ENCODE measurements at regions not wholly inside any gene's neighbourhood (a gene's known extent, or its start where the extent isn't known, plus 50 kb on each side); places are given as distances from the start of the nearest gene placed in this dataset.

DNA sequence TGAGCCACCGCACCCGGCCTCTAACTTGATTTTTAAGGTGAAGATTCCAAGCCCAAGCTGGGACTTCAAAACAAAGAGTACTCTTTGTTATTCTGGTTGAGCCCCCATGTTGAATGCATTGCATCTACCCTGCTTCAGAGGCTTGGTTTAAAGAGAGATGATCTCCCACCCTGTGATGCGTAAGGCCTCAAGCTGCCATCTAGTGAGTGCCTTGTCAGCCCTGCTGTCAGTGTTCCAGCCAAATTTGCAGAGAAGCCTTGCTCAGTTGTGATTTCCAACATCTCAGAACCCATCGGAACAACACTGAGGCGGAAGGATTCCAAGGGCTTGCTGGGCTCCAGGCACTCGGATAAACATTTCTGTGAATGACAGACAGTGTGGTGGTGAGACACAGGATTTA lies 210.7 kb upstream of the RGMA start:
- no peaks in the 10 kb centered on the region for H3K9me3 ChIP-seq
- WGBS, 2 donors, result 93 to 100% methylated on average over 6 of the region's 6 CpGs
- DNase-seq (ENCODE audit: low spot score in 2 of 2), result no peak
- no peaks in the 10 kb centered on the region for H3K27me3 ChIP-seq
- no peak overlapping the region for H3K4me3 ChIP-seq
- TF ChIP-seq POLR2A (IDR thresholded peaks at IDR 0.05) (no peak), EP300 (IDR thresholded peaks at IDR 0.05) (no peak)
- TF ChIP-seq, protein P1, sequence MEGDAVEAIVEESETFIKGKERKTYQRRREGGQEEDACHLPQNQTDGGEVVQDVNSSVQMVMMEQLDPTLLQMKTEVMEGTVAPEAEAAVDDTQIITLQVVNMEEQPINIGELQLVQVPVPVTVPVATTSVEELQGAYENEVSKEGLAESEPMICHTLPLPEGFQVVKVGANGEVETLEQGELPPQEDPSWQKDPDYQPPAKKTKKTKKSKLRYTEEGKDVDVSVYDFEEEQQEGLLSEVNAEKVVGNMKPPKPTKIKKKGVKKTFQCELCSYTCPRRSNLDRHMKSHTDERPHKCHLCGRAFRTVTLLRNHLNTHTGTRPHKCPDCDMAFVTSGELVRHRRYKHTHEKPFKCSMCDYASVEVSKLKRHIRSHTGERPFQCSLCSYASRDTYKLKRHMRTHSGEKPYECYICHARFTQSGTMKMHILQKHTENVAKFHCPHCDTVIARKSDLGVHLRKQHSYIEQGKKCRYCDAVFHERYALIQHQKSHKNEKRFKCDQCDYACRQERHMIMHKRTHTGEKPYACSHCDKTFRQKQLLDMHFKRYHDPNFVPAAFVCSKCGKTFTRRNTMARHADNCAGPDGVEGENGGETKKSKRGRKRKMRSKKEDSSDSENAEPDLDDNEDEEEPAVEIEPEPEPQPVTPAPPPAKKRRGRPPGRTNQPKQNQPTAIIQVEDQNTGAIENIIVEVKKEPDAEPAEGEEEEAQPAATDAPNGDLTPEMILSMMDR (IDR thresholded peaks at IDR 0.05), result no peak
- H3K27ac ChIP-seq, result no peak overlapping the region
- H3K4me1 ChIP-seq, result peaks cover 0 to 10% (median 3%) of the 10 kb centered on the region in 4 donors
- H3K36me3 ChIP-seq, result no peaks in the 10 kb centered on the region

DNA sequence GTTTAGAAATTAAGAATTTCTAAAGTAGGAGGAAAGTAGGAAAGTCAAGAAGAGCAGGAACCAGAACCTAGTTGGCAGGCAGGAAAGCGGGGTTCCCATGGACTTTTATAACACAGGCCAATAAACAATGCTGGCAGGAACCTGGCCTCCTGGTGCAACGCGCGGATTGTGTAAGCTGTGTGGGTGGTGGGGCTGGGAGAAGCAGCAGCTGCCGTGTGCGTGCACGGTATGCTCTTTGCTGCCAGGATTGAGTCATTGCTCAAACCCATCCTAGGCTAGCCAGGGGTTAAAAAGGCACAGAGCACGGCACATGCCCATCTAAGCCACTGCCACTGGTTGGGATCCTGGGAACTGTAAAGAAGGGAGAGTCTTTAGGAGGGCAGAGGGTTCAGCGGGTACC lies 209.9 kb upstream of the RGMA start:
- Histone ChIP-seq H3K27ac (no peak overlapping the region), H3K27me3 (no peaks in the 10 kb centered on the region), H3K4me1 (peaks cover 0 to 10% (median 3%) of the 10 kb centered on the region in 4 donors), H3K36me3 (no peaks in the 10 kb centered on the region), H3K9me3 (no peaks in the 10 kb centered on the region), H3K4me3 (no peak overlapping the region)
- DNase-seq (ENCODE audit: low spot score in 2 of 2), result no peak
- no peak for TF ChIP-seq EP300 (IDR thresholded peaks at IDR 0.05)
- TF ChIP-seq, protein P1 (IDR thresholded peaks at IDR 0.05), result no peak
- no peak for TF ChIP-seq POLR2A (IDR thresholded peaks at IDR 0.05)
- 63 to 74% methylated on average over 9 of the region's 9 CpGs for WGBS, 2 donors

DNA sequence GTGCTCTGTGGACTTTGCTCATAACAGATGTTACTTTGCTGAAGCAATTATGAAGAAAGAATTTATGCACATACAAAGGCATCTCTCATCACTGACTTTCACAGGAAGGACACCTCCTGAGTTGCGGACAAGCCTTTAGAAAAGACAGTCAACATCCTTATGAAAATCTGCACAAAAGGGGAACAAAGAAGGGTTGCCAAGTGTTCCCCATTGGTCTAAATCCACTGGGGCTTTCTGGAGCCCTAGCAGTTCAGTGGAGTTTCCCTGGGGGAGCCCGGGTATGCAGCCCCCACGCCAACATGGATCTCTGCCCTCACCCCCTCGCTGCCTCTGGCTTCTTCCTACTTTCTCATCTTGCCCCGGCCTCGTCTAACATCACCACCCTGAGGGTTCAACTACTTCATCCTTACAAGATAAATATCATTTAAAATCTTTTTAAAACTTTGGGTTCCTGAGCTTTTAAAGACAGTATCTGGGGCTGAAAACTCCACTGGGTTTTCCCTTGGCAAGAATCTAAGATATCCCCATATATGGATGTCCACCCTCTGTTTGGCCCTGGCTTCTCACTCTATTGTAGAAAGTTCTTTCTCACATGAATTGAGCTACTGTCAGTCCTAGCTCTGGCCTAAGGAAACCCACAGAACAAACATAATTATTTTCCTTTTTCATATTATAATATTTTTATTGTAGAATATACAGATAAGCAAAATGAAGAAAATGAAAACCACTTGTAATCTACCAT lies 207.9 kb upstream of the RGMA start:
- no peaks in the 10 kb centered on the region for H3K36me3 ChIP-seq
- H3K4me3 ChIP-seq, result no peak overlapping the region
- no peak for TF ChIP-seq EP300 (IDR thresholded peaks at IDR 0.05)
- TF ChIP-seq, protein P1 (IDR thresholded peaks at IDR 0.05), result no peak
- no peak for TF ChIP-seq POLR2A (IDR thresholded peaks at IDR 0.05)
- no peaks in the 10 kb centered on the region for H3K9me3 ChIP-seq
- DNase-seq (ENCODE audit: low spot score in 2 of 2), result no peak
- whole genome bisulfite sequencing, 2 donors, result 42 to 43% methylated on average over 5 to 6 of the region's 6 CpGs
- no peak overlapping the region for H3K27ac ChIP-seq
- no peaks in the 10 kb centered on the region for H3K27me3 ChIP-seq
- H3K4me1 ChIP-seq, result peaks cover 0 to 8% (median 3%) of the 10 kb centered on the region in 4 donors

DNA sequence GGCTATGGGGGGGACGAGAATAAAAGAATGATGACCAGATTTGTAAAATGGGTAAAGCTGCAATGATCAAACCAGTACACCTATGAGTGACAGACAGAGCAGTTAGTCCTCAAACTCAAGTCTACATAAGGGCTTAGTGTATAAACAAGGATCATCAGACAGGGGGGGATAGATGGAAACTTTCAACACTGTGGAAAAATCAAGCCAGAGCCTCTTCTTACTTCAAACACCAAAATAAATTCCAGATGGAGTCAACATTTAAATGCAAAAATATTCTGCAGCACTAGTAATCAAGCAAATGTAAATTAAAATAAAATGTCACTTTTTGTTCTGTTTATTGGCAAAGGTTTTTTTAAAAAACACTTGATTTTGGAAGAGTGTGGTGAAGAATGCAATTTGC lies 205.9 kb upstream of the RGMA start:
- peaks cover 0 to 6% (median 0%) of the 10 kb centered on the region in 4 donors for H3K4me1 ChIP-seq
- TF ChIP-seq, protein P1 (IDR thresholded peaks at IDR 0.05), result no peak
- TF ChIP-seq POLR2A (IDR thresholded peaks at IDR 0.05) (no peak), EP300 (IDR thresholded peaks at IDR 0.05) (no peak)
- no peaks in the 10 kb centered on the region for H3K9me3 ChIP-seq
- H3K4me3 ChIP-seq, result no peak overlapping the region
- 87 to 95% methylated on average over 1 of the region's 1 CpG for WGBS, 2 donors
- no peak for DNase-seq (ENCODE audit: low spot score in 2 of 2)
- no peaks in the 10 kb centered on the region for H3K27me3 ChIP-seq
- H3K36me3 ChIP-seq, result no peaks in the 10 kb centered on the region
- H3K27ac ChIP-seq, result no peak overlapping the region

DNA sequence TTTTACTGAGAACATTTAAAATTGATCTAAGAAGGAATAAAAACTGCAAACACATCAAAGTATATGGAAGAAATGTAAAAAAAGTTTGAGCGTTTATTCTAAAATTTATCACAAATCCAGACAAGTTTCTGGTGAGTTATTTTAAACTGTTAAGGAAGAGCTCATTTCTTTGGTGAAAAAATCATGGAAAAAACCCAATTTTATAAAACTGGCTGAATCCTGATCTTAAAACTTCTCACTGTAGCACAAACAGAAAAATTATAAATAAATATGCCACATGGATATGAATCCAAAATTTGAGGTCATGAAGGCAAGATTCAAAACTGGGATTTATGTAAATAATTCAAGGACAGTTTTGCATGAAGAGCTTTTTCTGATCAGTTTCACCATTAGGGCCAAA lies 205.1 kb upstream of the RGMA start:
- DNase-seq (ENCODE audit: low spot score in 2 of 2), result no peak
- no peaks in the 10 kb centered on the region for H3K9me3 ChIP-seq
- no peaks in the 10 kb centered on the region for H3K27me3 ChIP-seq
- H3K27ac ChIP-seq, result no peak overlapping the region
- H3K4me1 ChIP-seq, result peaks cover 0 to 6% (median 0%) of the 10 kb centered on the region in 4 donors
- no peak overlapping the region for H3K4me3 ChIP-seq
- no peaks in the 10 kb centered on the region for H3K36me3 ChIP-seq
- TF ChIP-seq EP300 (IDR thresholded peaks at IDR 0.05), result no peak
- TF ChIP-seq, protein P1 (IDR thresholded peaks at IDR 0.05), result no peak
- TF ChIP-seq POLR2A (IDR thresholded peaks at IDR 0.05), result no peak
- 75 to 86% methylated on average over 1 of the region's 1 CpG for WGBS, 2 donors

All from tibial nerve (tissue), 4 donors.